H1 (cell line): ENCODE measurements at regions not wholly inside any gene's neighbourhood (a gene's known extent, or its start where the extent isn't known, plus 50 kb on each side); places are given as distances from the start of the nearest gene placed in this dataset.

Experiments used
- ATF3 ChIP-seq: IDR thresholded peaks from 2 replicates; pipeline ENCODE4 v1.6.1; 2011; ENCODE audit warnings: low read depth, mild to moderate bottlenecking, low read length; ENCODE audit not compliant: insufficient read depth
- GABPA ChIP-seq: IDR thresholded peaks from 2 replicates; pipeline ENCODE4 v1.6.1; 2011; ENCODE audit warnings: mild to moderate bottlenecking, low read length, moderate library complexity, borderline replicate concordance; ENCODE audit not compliant: insufficient read depth
- TF ChIP-seq, protein P1 (sequence below): fragments of 300-600 bp; sonication (generic); IDR thresholded peaks from 2 replicates; pipeline ENCODE4 v1.7.1; 2012; ENCODE audit warnings: low read length, moderate library complexity, mild to moderate bottlenecking, inconsistent platforms; ENCODE audit not compliant: insufficient replicate concordance

DNA sequence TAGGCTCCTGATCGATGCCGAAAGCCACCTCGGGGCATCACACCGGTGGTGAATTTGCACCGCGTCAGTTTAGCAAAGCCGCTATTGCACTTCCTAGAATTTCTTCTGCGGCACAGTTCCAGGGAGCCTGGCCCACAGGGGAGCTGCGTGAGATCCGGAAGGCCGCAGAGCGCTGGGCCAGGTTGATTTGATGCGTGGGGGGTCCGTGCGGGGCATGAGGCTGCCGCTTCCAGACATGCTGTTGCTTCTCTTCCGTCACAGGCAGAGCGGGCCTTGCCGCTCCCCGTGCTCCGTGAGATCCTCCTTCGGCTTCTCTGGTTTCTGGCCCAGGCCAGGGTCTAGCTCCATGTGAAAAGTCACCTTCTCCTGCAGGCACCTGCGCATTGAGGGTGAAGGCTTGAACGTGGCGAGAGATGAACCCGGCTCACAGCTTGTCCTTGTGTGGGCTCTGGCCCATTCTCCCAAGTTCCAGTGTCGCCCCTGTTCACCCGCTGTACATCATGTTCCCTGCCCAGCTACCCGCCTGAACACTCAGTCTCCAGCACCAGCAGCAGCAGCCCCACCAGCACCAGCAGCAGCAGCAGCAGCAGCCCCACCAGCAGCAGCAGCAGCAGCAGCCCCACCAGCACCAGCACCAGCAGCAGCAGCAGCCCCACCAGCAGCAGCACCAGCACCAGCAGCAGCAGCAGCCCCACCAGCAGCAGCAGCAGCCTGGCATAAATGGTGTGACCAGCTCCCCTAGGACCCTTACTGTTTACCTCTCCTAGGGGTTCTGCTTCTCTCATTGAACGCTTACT is 131.2 kb downstream of the TRIML1 start (continued):
- TF ChIP-seq, protein P1, sequence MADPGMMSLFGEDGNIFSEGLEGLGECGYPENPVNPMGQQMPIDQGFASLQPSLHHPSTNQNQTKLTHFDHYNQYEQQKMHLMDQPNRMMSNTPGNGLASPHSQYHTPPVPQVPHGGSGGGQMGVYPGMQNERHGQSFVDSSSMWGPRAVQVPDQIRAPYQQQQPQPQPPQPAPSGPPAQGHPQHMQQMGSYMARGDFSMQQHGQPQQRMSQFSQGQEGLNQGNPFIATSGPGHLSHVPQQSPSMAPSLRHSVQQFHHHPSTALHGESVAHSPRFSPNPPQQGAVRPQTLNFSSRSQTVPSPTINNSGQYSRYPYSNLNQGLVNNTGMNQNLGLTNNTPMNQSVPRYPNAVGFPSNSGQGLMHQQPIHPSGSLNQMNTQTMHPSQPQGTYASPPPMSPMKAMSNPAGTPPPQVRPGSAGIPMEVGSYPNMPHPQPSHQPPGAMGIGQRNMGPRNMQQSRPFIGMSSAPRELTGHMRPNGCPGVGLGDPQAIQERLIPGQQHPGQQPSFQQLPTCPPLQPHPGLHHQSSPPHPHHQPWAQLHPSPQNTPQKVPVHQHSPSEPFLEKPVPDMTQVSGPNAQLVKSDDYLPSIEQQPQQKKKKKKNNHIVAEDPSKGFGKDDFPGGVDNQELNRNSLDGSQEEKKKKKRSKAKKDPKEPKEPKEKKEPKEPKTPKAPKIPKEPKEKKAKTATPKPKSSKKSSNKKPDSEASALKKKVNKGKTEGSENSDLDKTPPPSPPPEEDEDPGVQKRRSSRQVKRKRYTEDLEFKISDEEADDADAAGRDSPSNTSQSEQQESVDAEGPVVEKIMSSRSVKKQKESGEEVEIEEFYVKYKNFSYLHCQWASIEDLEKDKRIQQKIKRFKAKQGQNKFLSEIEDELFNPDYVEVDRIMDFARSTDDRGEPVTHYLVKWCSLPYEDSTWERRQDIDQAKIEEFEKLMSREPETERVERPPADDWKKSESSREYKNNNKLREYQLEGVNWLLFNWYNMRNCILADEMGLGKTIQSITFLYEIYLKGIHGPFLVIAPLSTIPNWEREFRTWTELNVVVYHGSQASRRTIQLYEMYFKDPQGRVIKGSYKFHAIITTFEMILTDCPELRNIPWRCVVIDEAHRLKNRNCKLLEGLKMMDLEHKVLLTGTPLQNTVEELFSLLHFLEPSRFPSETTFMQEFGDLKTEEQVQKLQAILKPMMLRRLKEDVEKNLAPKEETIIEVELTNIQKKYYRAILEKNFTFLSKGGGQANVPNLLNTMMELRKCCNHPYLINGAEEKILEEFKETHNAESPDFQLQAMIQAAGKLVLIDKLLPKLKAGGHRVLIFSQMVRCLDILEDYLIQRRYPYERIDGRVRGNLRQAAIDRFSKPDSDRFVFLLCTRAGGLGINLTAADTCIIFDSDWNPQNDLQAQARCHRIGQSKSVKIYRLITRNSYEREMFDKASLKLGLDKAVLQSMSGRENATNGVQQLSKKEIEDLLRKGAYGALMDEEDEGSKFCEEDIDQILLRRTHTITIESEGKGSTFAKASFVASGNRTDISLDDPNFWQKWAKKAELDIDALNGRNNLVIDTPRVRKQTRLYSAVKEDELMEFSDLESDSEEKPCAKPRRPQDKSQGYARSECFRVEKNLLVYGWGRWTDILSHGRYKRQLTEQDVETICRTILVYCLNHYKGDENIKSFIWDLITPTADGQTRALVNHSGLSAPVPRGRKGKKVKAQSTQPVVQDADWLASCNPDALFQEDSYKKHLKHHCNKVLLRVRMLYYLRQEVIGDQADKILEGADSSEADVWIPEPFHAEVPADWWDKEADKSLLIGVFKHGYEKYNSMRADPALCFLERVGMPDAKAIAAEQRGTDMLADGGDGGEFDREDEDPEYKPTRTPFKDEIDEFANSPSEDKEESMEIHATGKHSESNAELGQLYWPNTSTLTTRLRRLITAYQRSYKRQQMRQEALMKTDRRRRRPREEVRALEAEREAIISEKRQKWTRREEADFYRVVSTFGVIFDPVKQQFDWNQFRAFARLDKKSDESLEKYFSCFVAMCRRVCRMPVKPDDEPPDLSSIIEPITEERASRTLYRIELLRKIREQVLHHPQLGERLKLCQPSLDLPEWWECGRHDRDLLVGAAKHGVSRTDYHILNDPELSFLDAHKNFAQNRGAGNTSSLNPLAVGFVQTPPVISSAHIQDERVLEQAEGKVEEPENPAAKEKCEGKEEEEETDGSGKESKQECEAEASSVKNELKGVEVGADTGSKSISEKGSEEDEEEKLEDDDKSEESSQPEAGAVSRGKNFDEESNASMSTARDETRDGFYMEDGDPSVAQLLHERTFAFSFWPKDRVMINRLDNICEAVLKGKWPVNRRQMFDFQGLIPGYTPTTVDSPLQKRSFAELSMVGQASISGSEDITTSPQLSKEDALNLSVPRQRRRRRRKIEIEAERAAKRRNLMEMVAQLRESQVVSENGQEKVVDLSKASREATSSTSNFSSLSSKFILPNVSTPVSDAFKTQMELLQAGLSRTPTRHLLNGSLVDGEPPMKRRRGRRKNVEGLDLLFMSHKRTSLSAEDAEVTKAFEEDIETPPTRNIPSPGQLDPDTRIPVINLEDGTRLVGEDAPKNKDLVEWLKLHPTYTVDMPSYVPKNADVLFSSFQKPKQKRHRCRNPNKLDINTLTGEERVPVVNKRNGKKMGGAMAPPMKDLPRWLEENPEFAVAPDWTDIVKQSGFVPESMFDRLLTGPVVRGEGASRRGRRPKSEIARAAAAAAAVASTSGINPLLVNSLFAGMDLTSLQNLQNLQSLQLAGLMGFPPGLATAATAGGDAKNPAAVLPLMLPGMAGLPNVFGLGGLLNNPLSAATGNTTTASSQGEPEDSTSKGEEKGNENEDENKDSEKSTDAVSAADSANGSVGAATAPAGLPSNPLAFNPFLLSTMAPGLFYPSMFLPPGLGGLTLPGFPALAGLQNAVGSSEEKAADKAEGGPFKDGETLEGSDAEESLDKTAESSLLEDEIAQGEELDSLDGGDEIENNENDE, result no peak
- no peak for TF ChIP-seq ATF3
- TF ChIP-seq GABPA, result no peak
